Hepatocyte (in vitro differentiated cells): ENCODE measurements at regions not wholly inside any gene's neighbourhood (a gene's known extent, or its start where the extent isn't known, plus 50 kb on each side); places are given as distances from the start of the nearest gene placed in this dataset.

Source experiments
- DNase-seq: peaks from one replicate; pipeline ENCODE4 v3.0.0-alpha.2; 2016; ENCODE audit warnings: low spot score
- H2AFZ ChIP-seq: fragments of 200-600 bp; sonication (generic); 2 replicates; pipeline ENCODE4 v1.6.0; 2016; ENCODE audit warnings: antibody characterized with exemption, mild to moderate bottlenecking
- H3K27ac ChIP-seq: fragments of 200-600 bp; sonication (generic); 2 replicates; pipeline ENCODE4 v1.5.1; 2016; ENCODE audit warnings: mild to moderate bottlenecking
- H3K27me3 ChIP-seq: fragments of 200-600 bp; sonication (generic); 2 replicates; pipeline ENCODE4 v1.6.1; 2016
- H3K36me3 ChIP-seq: fragments of 200-600 bp; sonication (generic); replicated peaks from 2 replicates; pipeline ENCODE4 v1.5.1; 2016; ENCODE audit warnings: low read depth; ENCODE audit not compliant: insufficient read depth
- H3K4me1 ChIP-seq: fragments of 200-600 bp; sonication (generic); 2 replicates; pipeline ENCODE4 v1.5.1; 2016; ENCODE audit warnings: mild to moderate bottlenecking, moderate library complexity; ENCODE audit not compliant: insufficient read depth
- H3K4me2 ChIP-seq: fragments of 200-600 bp; sonication (generic); 2 replicates; pipeline ENCODE4 v1.6.0; 2016
- H3K4me3 ChIP-seq: fragments of 200-600 bp; sonication (generic); 2 replicates; pipeline ENCODE4 v1.5.1; 2016; ENCODE audit warnings: mild to moderate bottlenecking
- H3K79me2 ChIP-seq: fragments of 200-600 bp; sonication (generic); 2 replicates; pipeline ENCODE4 v1.6.0; 2017; ENCODE audit warnings: mild to moderate bottlenecking
- H3K9me2 ChIP-seq: fragments of 200-600 bp; sonication (generic); replicated peaks from 2 replicates; pipeline ENCODE4 v1.6.0; 2017; ENCODE audit warnings: mild to moderate bottlenecking; ENCODE audit not compliant: insufficient read depth
- H3K9me3 ChIP-seq: fragments of 200-600 bp; sonication (generic); 2 replicates; pipeline ENCODE4 v1.5.1; 2016; ENCODE audit warnings: low read depth, mild to moderate bottlenecking
- H4K20me1 ChIP-seq: fragments of 200-600 bp; sonication (generic); 2 replicates; pipeline ENCODE4 v1.6.0; 2016; ENCODE audit warnings: mild to moderate bottlenecking; ENCODE audit not compliant: insufficient read depth, poor library complexity, severe bottlenecking
- EZH2 ChIP-seq: fragments of 200-600 bp; sonication (generic); IDR thresholded peaks from 2 replicates; pipeline ENCODE4 v1.6.1; 2016; ENCODE audit warnings: antibody characterized with exemption, mild to moderate bottlenecking, borderline replicate concordance
- EZH2phosphoT487 ChIP-seq: fragments of 200-600 bp; sonication (generic); IDR thresholded peaks from one replicate; pipeline ENCODE4 v1.6.1; 2018; ENCODE audit warnings: antibody characterized with exemption, mild to moderate bottlenecking, low read depth, moderate library complexity; ENCODE audit not compliant: unreplicated experiment, severe bottlenecking
- WGBS: methylation state at CpG from one replicate; pipeline ENCODE4 v1.1.6; 2016; ENCODE audit warnings: low lambda C conversion rate; ENCODE audit errors: missing lambda C conversion rate; 5-methylcytosine and 5-hydroxymethylcytosine counted together
- TF ChIP-seq, protein P1 (sequence below): fragments of 200-600 bp; sonication (generic); IDR thresholded peaks from 2 replicates; pipeline ENCODE4 v1.5.1; 2016; ENCODE audit warnings: antibody characterized with exemption, mild to moderate bottlenecking; ENCODE audit not compliant: poor library complexity

DNA sequence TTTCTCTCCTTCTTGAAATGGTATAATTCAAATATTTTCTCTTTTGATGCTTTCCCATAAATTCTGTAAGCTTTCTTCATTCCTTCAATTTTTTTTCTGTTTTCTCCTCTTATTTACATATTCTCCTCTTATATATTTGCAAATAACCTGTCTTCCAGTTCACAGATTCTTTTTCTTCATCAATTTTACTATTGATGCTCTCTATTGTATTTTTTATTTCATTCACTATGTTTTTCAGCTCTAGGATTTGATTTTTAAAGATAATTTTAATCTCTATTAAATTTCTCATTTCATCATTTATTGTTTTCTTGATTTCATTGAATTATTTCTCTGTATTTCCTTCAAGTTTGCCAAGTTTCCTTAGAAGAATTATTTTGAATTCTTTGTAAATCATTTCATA is 54.0 kb upstream of the PRPS1L1 start:
- Histone ChIP-seq H2AFZ (no peak overlapping the region), H3K4me2 (no peak overlapping the region), H3K27ac (no peak overlapping the region), H3K79me2 (no peaks in the 10 kb centered on the region), H3K9me2 (no peaks in the 10 kb centered on the region), H3K9me3 (peaks cover 6% of the 10 kb centered on the region), H3K27me3 (peaks cover 15% of the 10 kb centered on the region), H3K4me3 (no peak overlapping the region), H4K20me1 (no peaks in the 10 kb centered on the region), H3K4me1 (no peaks in the 10 kb centered on the region), H3K36me3 (no peaks in the 10 kb centered on the region)
- TF ChIP-seq EZH2 (no peak), EZH2phosphoT487 (no peak)
- TF ChIP-seq, protein P1, sequence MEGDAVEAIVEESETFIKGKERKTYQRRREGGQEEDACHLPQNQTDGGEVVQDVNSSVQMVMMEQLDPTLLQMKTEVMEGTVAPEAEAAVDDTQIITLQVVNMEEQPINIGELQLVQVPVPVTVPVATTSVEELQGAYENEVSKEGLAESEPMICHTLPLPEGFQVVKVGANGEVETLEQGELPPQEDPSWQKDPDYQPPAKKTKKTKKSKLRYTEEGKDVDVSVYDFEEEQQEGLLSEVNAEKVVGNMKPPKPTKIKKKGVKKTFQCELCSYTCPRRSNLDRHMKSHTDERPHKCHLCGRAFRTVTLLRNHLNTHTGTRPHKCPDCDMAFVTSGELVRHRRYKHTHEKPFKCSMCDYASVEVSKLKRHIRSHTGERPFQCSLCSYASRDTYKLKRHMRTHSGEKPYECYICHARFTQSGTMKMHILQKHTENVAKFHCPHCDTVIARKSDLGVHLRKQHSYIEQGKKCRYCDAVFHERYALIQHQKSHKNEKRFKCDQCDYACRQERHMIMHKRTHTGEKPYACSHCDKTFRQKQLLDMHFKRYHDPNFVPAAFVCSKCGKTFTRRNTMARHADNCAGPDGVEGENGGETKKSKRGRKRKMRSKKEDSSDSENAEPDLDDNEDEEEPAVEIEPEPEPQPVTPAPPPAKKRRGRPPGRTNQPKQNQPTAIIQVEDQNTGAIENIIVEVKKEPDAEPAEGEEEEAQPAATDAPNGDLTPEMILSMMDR = no peak
- no peak for DNase-seq

DNA sequence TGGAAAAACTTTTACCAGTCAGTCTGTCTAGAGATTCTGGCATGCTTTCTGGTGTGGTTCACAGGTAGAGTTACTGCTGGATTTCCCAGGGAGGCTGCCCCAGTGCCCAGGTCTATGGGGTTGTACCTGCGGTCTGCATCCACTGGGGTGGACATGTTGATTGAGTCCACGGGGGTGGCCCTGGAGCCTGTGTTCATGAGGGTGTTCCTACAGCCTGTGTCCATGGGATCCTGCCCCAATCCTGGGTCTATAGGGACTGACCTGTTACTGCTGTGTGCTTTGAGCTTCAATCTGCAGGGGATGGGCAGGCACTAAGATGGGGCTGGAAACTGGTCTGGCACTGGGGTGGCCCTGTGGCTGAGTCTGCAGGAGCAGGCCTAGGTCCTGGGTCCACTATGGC is 54.5 kb upstream of the PRPS1L1 start:
- Histone ChIP-seq H3K4me1 (no peaks in the 10 kb centered on the region), H2AFZ (no peak overlapping the region), H3K9me3 (peaks cover 6% of the 10 kb centered on the region), H3K4me3 (no peak overlapping the region), H3K36me3 (no peaks in the 10 kb centered on the region), H3K4me2 (no peak overlapping the region), H4K20me1 (no peaks in the 10 kb centered on the region), H3K9me2 (no peaks in the 10 kb centered on the region), H3K27me3 (peaks cover 18% of the 10 kb centered on the region), H3K79me2 (no peaks in the 10 kb centered on the region), H3K27ac (no peak overlapping the region)
- TF ChIP-seq, protein P1 = no peak
- TF ChIP-seq EZH2phosphoT487 (no peak), EZH2 (no peak)
- 97% methylated on average over 2 of the region's 2 CpGs for WGBS
- DNase-seq = no peak

DNA sequence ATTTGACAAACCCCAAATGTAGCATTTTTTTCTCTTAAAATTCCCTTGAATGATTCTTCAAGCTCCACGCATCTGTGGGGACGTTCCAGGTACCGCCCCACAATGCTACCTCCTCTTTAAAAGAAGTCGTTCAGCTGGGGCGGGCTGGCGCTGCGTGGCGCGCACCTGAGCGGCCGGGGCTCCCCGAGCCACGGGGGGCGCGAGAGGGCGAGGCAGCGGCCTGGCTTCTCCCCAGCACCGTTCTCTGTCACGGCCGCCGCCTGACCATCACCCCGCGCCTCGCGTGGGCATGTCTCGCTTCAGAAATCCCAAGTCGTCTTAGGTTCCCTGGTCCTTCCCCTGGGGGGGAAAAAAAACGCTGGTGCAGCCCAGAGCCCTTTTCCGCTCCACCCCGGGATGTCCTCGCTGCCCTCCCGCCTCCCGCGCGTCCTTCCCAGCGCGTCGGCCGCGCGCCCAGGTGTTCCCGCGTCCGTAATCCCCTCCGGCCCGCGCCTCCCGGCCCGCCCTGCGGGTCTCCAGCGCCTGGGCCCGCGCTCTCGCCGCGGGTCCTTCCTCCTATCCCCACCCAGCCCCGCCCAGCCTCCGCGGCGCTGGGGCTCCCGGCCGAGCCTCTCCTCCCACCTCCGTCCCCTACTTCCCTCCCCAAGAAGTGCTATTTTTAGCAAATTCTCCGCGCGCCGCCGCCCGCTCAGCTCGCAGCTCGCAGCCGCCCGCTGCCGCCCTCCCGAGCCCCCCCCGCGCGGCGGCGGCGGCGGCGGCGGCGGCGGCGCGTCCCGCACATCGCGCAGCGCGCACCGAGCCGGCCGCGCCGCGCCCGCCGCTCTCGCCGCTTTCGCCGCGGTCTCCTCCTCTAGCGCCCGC is 58.7 kb upstream of the PRPS1L1 start:
- H3K27me3 ChIP-seq = peaks cover 38% of the 10 kb centered on the region
- DNase-seq = peak; percentile 45
- peaks cover 3% of the 10 kb centered on the region for H3K9me3 ChIP-seq
- H3K79me2 ChIP-seq = no peaks in the 10 kb centered on the region
- H3K9me2 ChIP-seq = no peaks in the 10 kb centered on the region
- peak overlapping the region; percentile 81 for H3K4me3 ChIP-seq
- WGBS = under 1% methylated on average over 37 of the region's 108 CpGs
- no peaks in the 10 kb centered on the region for H4K20me1 ChIP-seq
- H3K36me3 ChIP-seq = no peaks in the 10 kb centered on the region
- no peaks in the 10 kb centered on the region for H3K4me1 ChIP-seq
- peak overlapping the region; percentile 66 for H3K27ac ChIP-seq
- TF ChIP-seq EZH2phosphoT487 = no peak
- TF ChIP-seq, protein P1 = peak; percentile 22
- no peak for TF ChIP-seq EZH2
- peak overlapping the region; percentile 85 for H2AFZ ChIP-seq
- H3K4me2 ChIP-seq = peak overlapping the region; percentile 94
